HG02884 (cell line): ENCODE measurements at regions not wholly inside any gene's neighbourhood (a gene's known extent, or its start where the extent isn't known, plus 50 kb on each side); places are given as distances from the start of the nearest gene placed in this dataset.

Experiments used
- ATAC-seq: cut with Tn5 transposase; IDR thresholded peaks from one replicate; pipeline ENCODE4 v1.9.1; 2021; ENCODE audit warnings: mild to moderate bottlenecking, moderate library complexity; ENCODE audit not compliant: unreplicated experiment

DNA sequence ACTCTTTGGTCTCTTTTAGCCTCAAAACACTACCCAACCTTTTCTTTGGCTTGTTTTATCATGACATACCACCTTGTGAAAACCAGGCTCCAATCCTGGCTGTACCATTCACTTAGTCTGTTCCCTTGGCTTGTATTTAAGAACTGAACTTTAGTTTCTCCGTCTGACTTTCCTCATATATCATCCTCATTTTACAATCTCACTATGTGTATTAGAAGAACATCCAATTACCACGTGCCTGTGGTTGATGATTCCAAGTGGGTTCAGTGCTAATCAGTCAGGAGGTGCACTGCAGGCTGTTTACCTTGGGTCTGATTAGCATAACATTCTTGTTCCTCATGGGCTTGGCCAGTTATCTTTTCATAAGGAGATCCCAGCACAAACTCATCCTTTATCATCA lies 144.8 kb upstream of the KLF14 start:
- no peak for ATAC-seq

GRCh38 chr7:130879191-130879590 lies 145.2 kb upstream of the KLF14 start:
- no peak for ATAC-seq

- no peak for ATAC-seq
These were observed 146.7 kb upstream of the KLF14 start for GRCh38 chr7:130880668-130881067.

- no peak for ATAC-seq
These were observed 147.2 kb upstream of the KLF14 start for GRCh38 chr7:130881091-130881798.

GRCh38 chr7:130881799-130882141 lies 147.8 kb upstream of the KLF14 start:
- no peak for ATAC-seq

GRCh38 chr7:130882396-130882795 lies 148.4 kb upstream of the KLF14 start:
- no peak for ATAC-seq

- ATAC-seq, result no peak
These were observed 149.9 kb upstream of the KLF14 start for GRCh38 chr7:130883928-130884327.

- ATAC-seq, result no peak
These were observed 150.7 kb upstream of the KLF14 start for GRCh38 chr7:130884437-130885417.

GRCh38 chr7:130886438-130887135 lies 152.6 kb upstream of the KLF14 start:
- ATAC-seq, result no peak

DNA sequence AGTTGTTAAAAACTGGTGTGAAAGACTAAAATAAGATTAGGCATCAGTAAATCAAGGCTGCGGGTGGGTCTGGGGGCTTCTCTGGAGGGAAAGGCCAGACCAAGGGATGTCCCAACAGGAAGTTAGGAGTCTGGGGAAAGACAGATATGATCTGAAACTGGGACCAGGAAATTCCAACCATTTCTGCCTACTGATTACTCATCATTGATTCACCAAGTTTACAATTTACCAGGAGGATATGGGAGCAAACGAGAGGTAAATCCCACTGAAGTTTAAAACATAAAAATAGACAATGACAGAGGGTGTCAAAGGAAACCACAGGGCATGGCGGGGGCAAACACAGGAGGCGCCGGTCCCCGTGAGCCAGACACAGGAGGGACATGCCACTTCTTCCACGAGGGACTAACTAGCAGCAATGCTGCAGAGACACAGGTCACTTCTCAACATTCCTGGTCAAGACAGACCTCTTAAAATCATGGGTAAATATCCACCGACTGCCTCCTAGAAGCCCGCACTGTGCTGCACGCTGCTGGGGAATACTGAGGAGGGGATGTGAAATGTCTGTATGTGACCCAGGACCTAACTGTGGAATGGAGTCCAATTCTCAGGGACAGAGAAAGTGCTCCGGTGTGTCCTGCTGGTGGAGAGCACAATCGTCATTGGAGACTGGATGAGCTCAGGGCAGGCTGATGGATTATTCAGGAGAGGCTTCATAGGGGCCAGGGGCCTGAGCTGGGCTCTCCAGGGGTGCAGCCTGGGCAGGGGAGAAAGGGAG lies 153.4 kb upstream of the KLF14 start:
- no peak for ATAC-seq

DNA sequence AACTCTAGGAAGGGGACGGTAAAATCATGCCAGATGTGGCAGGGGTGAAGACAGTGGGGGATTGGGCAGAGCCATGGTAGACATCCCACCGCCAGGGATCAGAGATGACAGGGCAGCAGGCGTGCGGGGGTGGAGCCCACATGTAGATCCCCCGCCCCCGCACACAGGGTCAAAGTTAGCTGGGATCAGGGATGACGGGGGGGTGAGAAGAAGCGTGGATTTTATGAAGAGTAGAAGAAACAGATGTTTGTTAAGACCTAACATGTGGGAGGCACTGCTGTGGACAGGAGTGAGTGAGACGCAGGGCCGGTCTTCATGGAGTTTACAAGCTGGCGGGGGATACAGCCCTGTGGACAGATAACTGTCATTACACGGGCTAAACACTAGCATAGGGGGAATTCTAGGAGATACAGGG lies 154.0 kb upstream of the KLF14 start:
- ATAC-seq, result no peak

DNA sequence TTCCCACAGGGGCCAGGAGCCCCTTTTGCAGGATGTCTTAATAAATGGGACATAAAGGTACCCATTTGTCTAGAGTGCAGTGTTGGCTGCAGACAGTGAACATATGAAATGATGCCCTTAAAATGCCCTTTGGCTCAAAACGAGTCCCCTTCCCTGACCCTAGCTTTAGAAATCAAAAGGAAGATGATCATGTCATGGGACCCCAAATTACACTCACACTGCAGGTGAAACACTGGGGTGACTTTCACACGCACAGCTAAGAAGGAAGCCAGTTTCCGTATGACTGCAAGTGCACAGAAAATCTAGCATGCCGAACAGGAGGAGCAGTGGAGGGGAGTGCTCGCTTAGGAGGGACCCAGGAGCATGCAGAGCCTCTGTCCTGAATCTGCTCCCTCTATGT lies 154.5 kb upstream of the KLF14 start:
- no peak for ATAC-seq

DNA sequence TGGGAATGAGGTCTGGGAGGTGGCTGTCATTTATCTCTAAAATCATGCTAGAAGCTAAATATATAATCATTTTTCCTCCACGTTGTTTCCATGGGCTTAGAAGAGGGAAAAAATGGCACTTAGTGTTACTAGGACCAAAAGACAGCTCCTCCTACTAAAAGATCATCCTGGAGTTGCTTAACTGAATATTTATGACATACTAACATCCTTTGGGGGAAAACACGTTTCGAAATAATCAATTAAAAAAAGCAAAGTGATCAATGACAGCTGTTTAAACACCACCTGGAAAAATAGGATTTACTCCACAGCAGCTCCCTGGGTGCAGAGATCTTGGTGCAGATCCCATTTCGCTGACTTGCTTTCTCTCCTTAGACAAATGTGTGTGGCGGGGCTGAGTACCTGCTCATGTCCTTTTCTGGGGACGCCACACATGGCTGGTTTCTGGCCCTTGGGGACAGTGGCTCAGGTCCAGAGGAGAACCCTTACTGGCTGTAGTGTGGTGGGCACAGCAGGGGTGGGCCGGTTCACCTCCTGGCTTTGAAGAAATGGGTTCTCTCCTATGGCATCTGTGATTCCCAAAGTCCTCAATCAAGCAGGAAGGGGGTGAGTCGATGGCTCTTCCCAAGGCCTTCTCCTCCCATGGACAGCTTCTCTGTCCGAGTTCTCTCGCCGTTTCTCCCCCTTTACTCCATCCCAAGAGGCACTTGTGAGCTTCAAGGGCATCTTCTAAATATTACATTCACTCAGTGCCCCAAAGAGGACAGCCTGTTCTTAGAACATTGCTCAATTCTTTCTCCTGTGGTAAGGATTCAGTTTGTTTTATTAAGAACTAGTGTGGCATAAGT lies 156.4 kb upstream of the KLF14 start:
- no peak for ATAC-seq

GRCh38 chr7:130891254-130892094 lies 157.5 kb upstream of the KLF14 start:
- ATAC-seq, result no peak

DNA sequence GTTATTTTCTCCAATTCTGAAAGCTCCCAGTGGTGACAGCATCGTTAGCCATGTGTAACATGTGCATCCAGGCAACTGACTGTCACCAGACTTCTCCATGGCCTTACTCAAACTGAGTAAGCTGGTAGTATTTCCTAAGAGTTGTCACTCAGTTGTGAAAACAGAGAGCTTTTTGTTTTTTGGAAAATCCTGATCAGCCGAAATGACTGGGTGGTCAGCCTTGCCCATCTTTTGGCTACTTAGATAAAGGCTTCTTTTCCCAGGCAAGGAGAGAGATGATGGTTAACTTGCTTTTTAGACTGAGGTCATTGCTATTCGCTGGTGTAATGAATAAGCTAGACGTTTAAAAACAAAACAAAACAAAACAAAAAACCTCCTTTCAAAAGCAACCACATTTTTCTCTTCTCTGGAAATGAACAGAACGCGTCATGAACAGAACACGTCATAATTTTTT lies 159.5 kb upstream of the KLF14 start:
- ATAC-seq, result no peak

GRCh38 chr7:130894146-130894908 lies 160.3 kb upstream of the KLF14 start:
- no peak for ATAC-seq

GRCh38 chr7:130894909-130895750 lies 161.1 kb upstream of the KLF14 start:
- ATAC-seq, result no peak
